IMR-90 (cell line): ENCODE measurements at regions not wholly inside any gene's neighbourhood (a gene's known extent, or its start where the extent isn't known, plus 50 kb on each side); places are given as distances from the start of the nearest gene placed in this dataset.

Experiments
- ATAC-seq: fragments of 200-7000 bp; cut with Tn5 transposase; 2 replicates; pipeline ENCODE4 v1.9.1; 2020; ENCODE audit warnings: low read depth, mild to moderate bottlenecking, moderate library complexity
- BruUV-seq: library from RNA; stranded (reverse); fragments of 400-500 nt; replicated peaks from 2 replicates; lab custom pipeline; 2021; lab: Mats Ljungman, UMichigan
- CTCF ChIA-PET: fragments of 300-600 bp; formaldehyde crosslinking; extraction: SDS; loops from one replicate; lab custom pipeline; 2021; ENCODE audit warnings: antibody characterized with exemption; lab: Yijun Ruan, JAX
- POLR2A ChIA-PET: fragments of 300-600 bp; sonication (Branson Sonifier 250); formaldehyde crosslinking; loops from one replicate; lab custom pipeline; 2022; ENCODE audit warnings: antibody characterized with exemption; ENCODE audit not compliant: unreplicated experiment; lab: Charles Lee
- DNase-seq: peaks from one replicate; pipeline ENCODE4 v3.0.0; 2013
- H2AFZ ChIP-seq: replicated peaks from 2 replicates; pipeline ENCODE3; 2013; ENCODE audit warnings: low read length, mild to moderate bottlenecking; ENCODE audit not compliant: poor library complexity
- H2AK5ac ChIP-seq: 2 replicates; pipeline ENCODE4 v1.6.1; 2013; ENCODE audit warnings: low read depth, low read length, inconsistent platforms
- H2AK9ac ChIP-seq: replicated peaks from 2 replicates; pipeline ENCODE3; 2013; ENCODE audit warnings: mild to moderate bottlenecking, low read depth, low read length, moderate library complexity; ENCODE audit not compliant: poor library complexity
- H2BK120ac ChIP-seq: 2 replicates; pipeline ENCODE4 v1.6.1; 2013; ENCODE audit warnings: low read depth, low read length, inconsistent platforms
- H2BK15ac ChIP-seq: 3 replicates; pipeline ENCODE4 v1.6.1; 2013; ENCODE audit warnings: low read depth, low read length, inconsistent platforms
- H2BK20ac ChIP-seq: 2 replicates; pipeline ENCODE4 v1.6.1; 2013; ENCODE audit warnings: low read depth, mild to moderate bottlenecking, inconsistent platforms, low read length, moderate library complexity
- H2BK5ac ChIP-seq: 2 replicates; pipeline ENCODE4 v1.6.1; 2013; ENCODE audit warnings: mild to moderate bottlenecking, low read depth, low read length, inconsistent platforms; ENCODE audit not compliant: poor library complexity, severe bottlenecking
- H3K14ac ChIP-seq: replicated peaks from 2 replicates; pipeline ENCODE4 v1.6.1; 2013; ENCODE audit warnings: low read depth, low read length, inconsistent platforms
- H3K18ac ChIP-seq: 2 replicates; pipeline ENCODE4 v1.6.1; 2013; ENCODE audit warnings: low read depth, low read length, control low read depth
- H3K23ac ChIP-seq: 2 replicates; pipeline ENCODE4 v1.6.1; 2013; ENCODE audit warnings: low read depth, low read length, inconsistent platforms
- H3K27ac ChIP-seq: 2 replicates; pipeline ENCODE4 v1.5.1; 2013; ENCODE audit warnings: mild to moderate bottlenecking, control low read depth, low read length; ENCODE audit not compliant: insufficient read depth
- H3K27me3 ChIP-seq: 2 replicates; pipeline ENCODE4 v1.6.1; 2013; ENCODE audit warnings: low read length; ENCODE audit not compliant: control insufficient read depth, insufficient read depth
- H3K36me3 ChIP-seq: 2 replicates; pipeline ENCODE4 v1.6.1; 2013; ENCODE audit warnings: low read length, mixed read lengths; ENCODE audit not compliant: control insufficient read depth, insufficient read depth
- H3K4ac ChIP-seq: 2 replicates; pipeline ENCODE4 v1.6.1; 2013; ENCODE audit warnings: low read depth, low read length, inconsistent platforms
- H3K4me1 ChIP-seq: 2 replicates; pipeline ENCODE4 v1.6.1; 2013; ENCODE audit warnings: low read length, mixed read lengths; ENCODE audit not compliant: control insufficient read depth, insufficient read depth
- H3K4me2 ChIP-seq: 2 replicates; pipeline ENCODE4 v1.6.1; 2013; ENCODE audit warnings: low read depth, mild to moderate bottlenecking, control low read depth, low read length, moderate library complexity
- H3K4me3 ChIP-seq: 2 replicates; pipeline ENCODE4 v1.5.1; 2013; ENCODE audit warnings: low read depth, mild to moderate bottlenecking, control low read depth, low read length, moderate library complexity; ENCODE audit not compliant: insufficient read depth
- H3K56ac ChIP-seq: 2 replicates; pipeline ENCODE4 v1.6.1; 2013; ENCODE audit warnings: low read length, inconsistent platforms; ENCODE audit not compliant: insufficient read depth; ENCODE audit errors: extremely low read depth
- H3K79me1 ChIP-seq, 2 experiments: 2 replicates each; pipeline ENCODE4 v1.6.1; 2013; ENCODE audit warnings: low read length in 2 of 2, inconsistent platforms in 1 of 2, low read depth in 1 of 2
- H3K9ac ChIP-seq: 2 replicates; pipeline ENCODE4 v1.6.1; 2013; ENCODE audit warnings: low read depth, low read length, control low read depth
- H3K9me1 ChIP-seq: 2 replicates; pipeline ENCODE4 v1.6.1; 2013; ENCODE audit warnings: low read length, inconsistent platforms; ENCODE audit not compliant: insufficient read depth
- H3K9me3 ChIP-seq: 2 replicates; pipeline ENCODE4 v1.6.1; 2013; ENCODE audit warnings: low read length; ENCODE audit not compliant: control insufficient read depth, insufficient read depth
- H4K20me1 ChIP-seq: 2 replicates; pipeline ENCODE4 v1.6.1; 2013; ENCODE audit warnings: low read length, inconsistent platforms; ENCODE audit not compliant: insufficient read depth
- H4K5ac ChIP-seq: 2 replicates; pipeline ENCODE4 v1.6.1; 2013; ENCODE audit warnings: mild to moderate bottlenecking, low read depth, low read length, control low read depth
- H4K8ac ChIP-seq, 2 experiments: 2 replicates each; pipeline ENCODE4 v1.6.1; 2013; ENCODE audit warnings: low read depth in 2 of 2, low read length in 2 of 2, control low read depth in 1 of 2, inconsistent platforms in 1 of 2
- H4K91ac ChIP-seq: 2 replicates; pipeline ENCODE4 v1.6.1; 2013; ENCODE audit warnings: low read depth, low read length, inconsistent platforms; ENCODE audit not compliant: insufficient read depth
- FOS ChIP-seq: fragments of 150-350 bp; IDR thresholded peaks from 2 replicates; pipeline ENCODE4 v1.6.1; 2016; ENCODE audit warnings: low read depth, low read length
- MAZ ChIP-seq: IDR thresholded peaks from 2 replicates; pipeline ENCODE4 v1.6.1; 2012; ENCODE audit warnings: low read depth, mild to moderate bottlenecking, low read length, improper control_type of control experiment, moderate library complexity, borderline replicate concordance
- MXI1 ChIP-seq: IDR thresholded peaks from 2 replicates; pipeline ENCODE4 v1.6.1; 2012; ENCODE audit warnings: low read depth, mild to moderate bottlenecking, low read length, moderate library complexity, borderline replicate concordance
- NFE2L2 ChIP-seq: fragments of 150-350 bp; IDR thresholded peaks from 2 replicates; pipeline ENCODE4 v1.6.1; 2016; ENCODE audit warnings: low read depth, mild to moderate bottlenecking, low read length
- RAD21 ChIP-seq: IDR thresholded peaks from 2 replicates; pipeline ENCODE4 v1.6.1; 2012; ENCODE audit warnings: low read length, improper control_type of control experiment
- RFX5 ChIP-seq: IDR thresholded peaks from 2 replicates; pipeline ENCODE4 v1.8.0; 2012; ENCODE audit warnings: low read depth, mild to moderate bottlenecking, low read length, moderate library complexity
- WGBS, 2 experiments: methylation state at CpG; one replicate each; pipeline versions ENCODE4 v1.1.5 to v1.1.7; 2013; ENCODE audit warnings: missing lambda C conversion rate in 2 of 2; ENCODE audit not compliant: insufficient read length in 1 of 2; ENCODE audit errors: extremely low coverage in 2 of 2; 5-methylcytosine and 5-hydroxymethylcytosine counted together
- dilution Hi-C: fragments of 300-500 bp; cut with HindIII; formaldehyde crosslinking; loops from one replicate; pipeline ENCODE4 v1.14.3; 2018; ENCODE audit warnings: low sequenced_read_pairs; ENCODE audit not compliant: unreplicated experiment
- in situ Hi-C: fragments of 300-500 bp; cut with MboI; formaldehyde crosslinking; loops from 3 replicates; pipeline ENCODE4 v1.14.3; 2019; ENCODE audit warnings: low sequenced_read_pairs, inconsistent platforms, mixed read lengths
- intact Hi-C: fragments of 100-400 bp; cut with micrococcal nuclease; formaldehyde crosslinking; loops from 2 replicates; pipeline ENCODE4 v1.10.0; 2022
- TF ChIP-seq, protein P1 (sequence below): conservative IDR thresholded peaks from 2 replicates; pipeline ENCODE4 v1.5.1; 2012; ENCODE audit warnings: mild to moderate bottlenecking, low read depth, low read length, improper control_type of control experiment
- TF ChIP-seq, protein P2 (sequence below): fragments of 150-350 bp; IDR thresholded peaks from 2 replicates; pipeline ENCODE4 v1.6.1; 2016; ENCODE audit warnings: low read depth, mild to moderate bottlenecking, low read length, moderate library complexity, borderline replicate concordance

DNA sequence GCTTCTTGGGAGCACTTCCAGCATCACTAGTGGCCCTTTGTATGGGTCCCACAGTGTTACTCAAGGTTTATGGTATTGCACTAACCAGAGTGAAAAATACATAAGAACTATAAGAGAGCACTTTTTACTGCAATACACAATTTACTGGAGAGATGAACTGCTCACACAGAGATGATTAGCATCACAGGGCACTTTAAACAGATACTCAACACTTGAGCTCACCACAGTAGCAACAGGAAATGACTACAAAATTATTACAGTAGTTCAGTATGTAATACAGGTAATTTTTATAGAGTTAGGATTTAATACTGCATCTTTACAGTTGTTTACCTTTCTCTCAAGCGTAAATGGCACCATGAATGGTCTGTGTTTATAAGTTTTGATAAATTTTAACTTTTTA lies 68.2 kb upstream of the CDK1 start:
- DNase-seq (no peak), ATAC-seq (no peak)
- Histone ChIP-seq H3K4ac (no peak overlapping the region), H2AFZ (no peak overlapping the region), H2AK9ac (no peak overlapping the region), H3K79me1 (no peaks in the 10 kb centered on the region), H4K91ac (no peak overlapping the region), H2BK20ac (no peak overlapping the region), H4K20me1 (no peaks in the 10 kb centered on the region), H3K56ac (no peak overlapping the region), H3K4me3 (no peak overlapping the region), H3K9me1 (no peaks in the 10 kb centered on the region), H3K18ac (no peak overlapping the region), H3K23ac (no peak overlapping the region), H2BK120ac (no peak overlapping the region), H3K4me1 (no peaks in the 10 kb centered on the region), H3K27ac (no peak overlapping the region), H3K4me2 (no peak overlapping the region), H3K9me3 (no peaks in the 10 kb centered on the region), H3K14ac (no peak overlapping the region), H4K8ac (no peak overlapping the region), H3K27me3 (0 out of 2 replicates have a peak, but pooled peaks cover 1% of the 10 kb centered on the region), H2BK15ac (no peak overlapping the region), H3K36me3 (no peaks in the 10 kb centered on the region), H3K9ac (no peak overlapping the region), H2BK5ac (no peak overlapping the region), H4K5ac (no peak overlapping the region), H2AK5ac (no peak overlapping the region)
- TF ChIP-seq RAD21 (no peak), FOS (no peak), RFX5 (no peak), NFE2L2 (no peak), MAZ (no peak), MXI1 (no peak)
- TF ChIP-seq, protein P1, sequence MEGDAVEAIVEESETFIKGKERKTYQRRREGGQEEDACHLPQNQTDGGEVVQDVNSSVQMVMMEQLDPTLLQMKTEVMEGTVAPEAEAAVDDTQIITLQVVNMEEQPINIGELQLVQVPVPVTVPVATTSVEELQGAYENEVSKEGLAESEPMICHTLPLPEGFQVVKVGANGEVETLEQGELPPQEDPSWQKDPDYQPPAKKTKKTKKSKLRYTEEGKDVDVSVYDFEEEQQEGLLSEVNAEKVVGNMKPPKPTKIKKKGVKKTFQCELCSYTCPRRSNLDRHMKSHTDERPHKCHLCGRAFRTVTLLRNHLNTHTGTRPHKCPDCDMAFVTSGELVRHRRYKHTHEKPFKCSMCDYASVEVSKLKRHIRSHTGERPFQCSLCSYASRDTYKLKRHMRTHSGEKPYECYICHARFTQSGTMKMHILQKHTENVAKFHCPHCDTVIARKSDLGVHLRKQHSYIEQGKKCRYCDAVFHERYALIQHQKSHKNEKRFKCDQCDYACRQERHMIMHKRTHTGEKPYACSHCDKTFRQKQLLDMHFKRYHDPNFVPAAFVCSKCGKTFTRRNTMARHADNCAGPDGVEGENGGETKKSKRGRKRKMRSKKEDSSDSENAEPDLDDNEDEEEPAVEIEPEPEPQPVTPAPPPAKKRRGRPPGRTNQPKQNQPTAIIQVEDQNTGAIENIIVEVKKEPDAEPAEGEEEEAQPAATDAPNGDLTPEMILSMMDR: no peak
- TF ChIP-seq, protein P2, sequence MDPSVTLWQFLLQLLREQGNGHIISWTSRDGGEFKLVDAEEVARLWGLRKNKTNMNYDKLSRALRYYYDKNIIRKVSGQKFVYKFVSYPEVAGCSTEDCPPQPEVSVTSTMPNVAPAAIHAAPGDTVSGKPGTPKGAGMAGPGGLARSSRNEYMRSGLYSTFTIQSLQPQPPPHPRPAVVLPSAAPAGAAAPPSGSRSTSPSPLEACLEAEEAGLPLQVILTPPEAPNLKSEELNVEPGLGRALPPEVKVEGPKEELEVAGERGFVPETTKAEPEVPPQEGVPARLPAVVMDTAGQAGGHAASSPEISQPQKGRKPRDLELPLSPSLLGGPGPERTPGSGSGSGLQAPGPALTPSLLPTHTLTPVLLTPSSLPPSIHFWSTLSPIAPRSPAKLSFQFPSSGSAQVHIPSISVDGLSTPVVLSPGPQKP: no peak
- in situ Hi-C loops (no loop called here), intact Hi-C loops (no loop called here), dilution Hi-C loops (no loop called here)
- ChIA-PET POLR2A (no interaction called here), CTCF (no interaction called here)
- no TSS peak for BruUV-seq
- no CpG with 5 or more reads among the region's 1 CpG for WGBS, 2 experiments
